GM12878 (cell line): ENCODE measurements at regions not wholly inside any gene's neighbourhood (a gene's known extent, or its start where the extent isn't known, plus 50 kb on each side); places are given as distances from the start of the nearest gene placed in this dataset.

ENCODE experiments used
- ATAC-seq: fragments of 200-7000 bp; cut with Tn5 transposase; 3 replicates; pipeline ENCODE4 v1.9.1; 2020; ENCODE audit warnings: mild to moderate bottlenecking, moderate library complexity
- BruUV-seq: library from RNA; stranded (reverse); fragments of 400-500 nt; replicated peaks from 2 replicates; lab custom pipeline; 2021; lab: Mats Ljungman, UMichigan
- CTCF ChIA-PET: fragments of 300-600 bp; sonication (Branson Sonifier 250); formaldehyde crosslinking; extraction: SDS; loops from one replicate; lab custom pipeline; 2021; ENCODE audit warnings: inconsistent platforms; lab: Yijun Ruan, JAX
- POLR2A ChIA-PET: fragments of 350-600 bp; formaldehyde crosslinking; extraction: SDS; loops from one replicate; lab custom pipeline; 2021; ENCODE audit warnings: inconsistent platforms; lab: Charles Lee
- RAD21 ChIA-PET: fragments of 300-600 bp; sonication (Branson Sonifier 250); formaldehyde crosslinking; loops from one replicate; lab custom pipeline; 2023; ENCODE audit warnings: antibody characterized with exemption; ENCODE audit not compliant: unreplicated experiment; lab: Charles Lee
- SMC1A ChIA-PET: fragments of 300-600 bp; sonication (Branson Sonifier 250); formaldehyde crosslinking; loops from one replicate; lab custom pipeline; 2023; ENCODE audit not compliant: unreplicated experiment, uncharacterized antibody; lab: Charles Lee
- DNase-seq: peaks from one replicate; pipeline ENCODE4 v3.0.0-alpha.2; 2011; ENCODE audit warnings: low read depth, low spot score
- FAIRE-seq: peaks from 3 replicates; lab custom pipeline; 2011; peaks lifted over from hg19 to GRCh38; lab: Jason Lieb, UNC
- H2AFZ ChIP-seq: 2 replicates; pipeline ENCODE4 v1.6.0; 2011; ENCODE audit warnings: low read depth, low read length, control low read depth; ENCODE audit not compliant: control insufficient read depth
- H3K27ac ChIP-seq: 2 replicates; pipeline ENCODE4 v1.5.1; 2011; ENCODE audit warnings: control low read depth; ENCODE audit not compliant: control insufficient read depth, insufficient read depth
- H3K27me3 ChIP-seq, 2 experiments: replicated peaks in 1 of 2; 2 replicates each; pipeline versions ENCODE4 v1.6.0 to v1.6.1; 2011; ENCODE audit warnings: low read length in 1 of 2; ENCODE audit not compliant: control insufficient read depth in 2 of 2, insufficient read depth in 2 of 2
- H3K36me3 ChIP-seq, 2 experiments: 2 replicates each; pipeline ENCODE4 v1.5.1; 2011; ENCODE audit warnings: low read length in 1 of 2; ENCODE audit not compliant: control insufficient read depth in 2 of 2, insufficient read depth in 2 of 2
- H3K4me1 ChIP-seq: 2 replicates; pipeline ENCODE4 v1.6.1; 2011; ENCODE audit warnings: mild to moderate bottlenecking, low read length, moderate library complexity, mixed read lengths; ENCODE audit not compliant: control insufficient read depth, insufficient read depth
- H3K4me2 ChIP-seq: 2 replicates; pipeline ENCODE4 v1.6.0; 2011; ENCODE audit warnings: control low read depth; ENCODE audit not compliant: control insufficient read depth, insufficient read depth
- H3K4me3 ChIP-seq: fragments of 200-600 bp; sonication (generic); 2 replicates; pipeline ENCODE4 v1.5.1; 2016
- H3K79me2 ChIP-seq: 2 replicates; pipeline ENCODE4 v1.6.0; 2011; ENCODE audit warnings: low read length; ENCODE audit not compliant: control insufficient read depth, insufficient read depth
- H3K9ac ChIP-seq: 2 replicates; pipeline ENCODE4 v1.8.0; 2011; ENCODE audit warnings: low read length, control low read depth, mixed read lengths; ENCODE audit not compliant: control insufficient read depth, insufficient read depth
- H3K9me3 ChIP-seq: replicated peaks from 3 replicates; pipeline ENCODE4 v1.5.1; 2011; ENCODE audit warnings: mild to moderate bottlenecking, low read length; ENCODE audit not compliant: control insufficient read depth, insufficient read depth
- H4K20me1 ChIP-seq: 2 replicates; pipeline ENCODE4 v1.6.0; 2011; ENCODE audit not compliant: control insufficient read depth, insufficient read depth
- BCLAF1 ChIP-seq: fragments of 450-650 bp; IDR thresholded peaks from 2 replicates; pipeline ENCODE4 v1.6.1; 2017; ENCODE audit warnings: antibody characterized with exemption, mild to moderate bottlenecking, moderate library complexity
- CHD1 ChIP-seq: IDR thresholded peaks from 2 replicates; pipeline ENCODE4 v1.6.1; 2012; ENCODE audit warnings: low read depth, low read length, improper control_type of control experiment
- FOXK2 ChIP-seq: fragments of 450-650 bp; IDR thresholded peaks from 2 replicates; pipeline ENCODE4 v1.6.1; 2017; ENCODE audit warnings: mild to moderate bottlenecking, moderate library complexity
- GATAD2B ChIP-seq: fragments of 450-650 bp; conservative IDR thresholded peaks from 2 replicates; pipeline ENCODE4 v1.6.1; 2017; ENCODE audit warnings: low read depth, mild to moderate bottlenecking, moderate library complexity
- NKRF ChIP-seq: fragments of 450-650 bp; conservative IDR thresholded peaks from 2 replicates; pipeline ENCODE4 v1.6.1; 2017; ENCODE audit warnings: mild to moderate bottlenecking, moderate library complexity
- NRF1 ChIP-seq: conservative IDR thresholded peaks from 2 replicates; pipeline ENCODE4 v1.6.1; 2011; ENCODE audit warnings: mild to moderate bottlenecking, low read depth, low read length, improper control_type of control experiment
- WRNIP1 ChIP-seq: IDR thresholded peaks from 2 replicates; pipeline ENCODE4 v1.6.1; 2011; ENCODE audit warnings: low read depth, low read length, improper control_type of control experiment, borderline replicate concordance
- ZBTB11 ChIP-seq: fragments of 450-650 bp; formaldehyde crosslinking; IDR thresholded peaks from 2 replicates; pipeline ENCODE4 v1.5.0; 2022; ENCODE audit warnings: mild to moderate bottlenecking, missing genetic modification characterization
- ZNF384 ChIP-seq: IDR thresholded peaks from 2 replicates; pipeline ENCODE4 v1.6.1; 2012; ENCODE audit warnings: low read depth, mild to moderate bottlenecking, low read length, improper control_type of control experiment, borderline replicate concordance
- WGBS: methylation state at CpG from one replicate; pipeline ENCODE4 v1.1.6; 2016; ENCODE audit warnings: low lambda C conversion rate; ENCODE audit not compliant: insufficient replicate concordance, insufficient coverage; ENCODE audit errors: missing lambda C conversion rate; 5-methylcytosine and 5-hydroxymethylcytosine counted together
- in situ Hi-C: fragments of 300-500 bp; cut with MboI; formaldehyde crosslinking; loops from 9 replicates; pipeline ENCODE4 v1.14.3; 2018; ENCODE audit warnings: mixed read lengths
- intact Hi-C: fragments of 100-400 bp; cut with micrococcal nuclease; formaldehyde crosslinking; loops from one replicate; pipeline ENCODE4 v1.14.2; 2022; ENCODE audit not compliant: unreplicated experiment
- TF ChIP-seq, protein P1 (sequence below): fragments of 450-650 bp; IDR thresholded peaks from 2 replicates; pipeline ENCODE4 v1.6.1; 2016; ENCODE audit warnings: mild to moderate bottlenecking

GRCh38 chr12:91274916-91275315, 92.3 kb upstream of the DCN start:
- no peak overlapping the region for H2AFZ ChIP-seq
- intact Hi-C loops: no loop called here
- FAIRE-seq: no peak
- no peaks in the 10 kb centered on the region for H3K9me3 ChIP-seq
- H3K27me3 ChIP-seq: no peaks in the 10 kb centered on the region
- ChIA-PET CTCF (no interaction called here), POLR2A (no interaction called here)
- no peaks in the 10 kb centered on the region for H3K79me2 ChIP-seq
- no peak overlapping the region for H3K4me2 ChIP-seq
- H3K27ac ChIP-seq: no peak overlapping the region
- no peak for ATAC-seq
- H3K4me3 ChIP-seq: no peak overlapping the region
- H3K9ac ChIP-seq: no peak overlapping the region
- WGBS: 0% methylated on average over 1 of the region's 1 CpG
- no peaks in the 10 kb centered on the region for H4K20me1 ChIP-seq
- TF ChIP-seq ZBTB11 (no peak), ZNF384 (no peak), NRF1 (no peak), CHD1 (no peak), BCLAF1 (no peak), NKRF (no peak), FOXK2 (no peak), GATAD2B (no peak), WRNIP1 (no peak)
- TF ChIP-seq, protein P1, sequence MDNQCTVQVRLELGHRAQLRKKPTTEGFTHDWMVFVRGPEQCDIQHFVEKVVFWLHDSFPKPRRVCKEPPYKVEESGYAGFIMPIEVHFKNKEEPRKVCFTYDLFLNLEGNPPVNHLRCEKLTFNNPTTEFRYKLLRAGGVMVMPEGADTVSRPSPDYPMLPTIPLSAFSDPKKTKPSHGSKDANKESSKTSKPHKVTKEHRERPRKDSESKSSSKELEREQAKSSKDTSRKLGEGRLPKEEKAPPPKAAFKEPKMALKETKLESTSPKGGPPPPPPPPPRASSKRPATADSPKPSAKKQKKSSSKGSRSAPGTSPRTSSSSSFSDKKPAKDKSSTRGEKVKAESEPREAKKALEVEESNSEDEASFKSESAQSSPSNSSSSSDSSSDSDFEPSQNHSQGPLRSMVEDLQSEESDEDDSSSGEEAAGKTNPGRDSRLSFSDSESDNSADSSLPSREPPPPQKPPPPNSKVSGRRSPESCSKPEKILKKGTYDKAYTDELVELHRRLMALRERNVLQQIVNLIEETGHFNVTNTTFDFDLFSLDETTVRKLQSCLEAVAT: no peak
- TF ChIP-seq, all 136 proteins: peak for 0
- ChIA-PET RAD21 (no interaction called here), SMC1A (no interaction called here)
- DNase-seq: no peak
- no TSS peak for BruUV-seq
- H3K36me3 ChIP-seq: no peaks in the 10 kb centered on the region
- in situ Hi-C loops: no loop called here
- no peaks in the 10 kb centered on the region for H3K4me1 ChIP-seq
